ENCODE measurements at regions not wholly inside any gene's neighbourhood (a gene's known extent, or its start where the extent isn't known, plus 50 kb on each side); places are given as distances from the start of the nearest gene placed in this dataset.

DNA sequence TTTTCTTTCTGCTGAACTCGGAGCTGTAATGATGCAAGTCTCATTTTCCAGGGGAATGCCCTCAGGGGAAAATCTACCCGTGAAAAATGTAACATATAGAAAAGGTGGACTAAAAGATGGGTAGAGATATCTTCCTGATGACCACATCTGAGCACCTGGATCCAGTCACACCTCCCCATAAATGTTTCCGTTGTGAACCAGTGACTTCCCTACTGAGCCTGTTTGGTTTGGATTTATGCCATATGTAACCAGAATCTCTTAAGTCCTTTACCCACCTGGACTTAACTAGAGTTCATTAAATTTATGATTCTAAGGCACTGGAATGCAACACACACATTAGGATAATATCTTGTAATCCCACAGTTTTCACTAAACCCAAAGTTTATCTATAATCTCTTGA lies 171.1 kb downstream of the ZNF330 start:
- TF ChIP-seq CTCF (IDR thresholded peaks at IDR 0.05) (no peak), ZFX (IDR thresholded peaks at IDR 0.05; ENCODE audit: borderline replicate concordance) (no peak)
